ENCODE measurements at regions not wholly inside any gene's neighbourhood (a gene's known extent, or its start where the extent isn't known, plus 50 kb on each side); places are given as distances from the start of the nearest gene placed in this dataset.

- ChIA-PET CTCF (no interaction called here), POLR2A (no interaction called here)
- no peak overlapping the region for H3K27ac Mint-ChIP-seq
- ATAC-seq (no peak), DNase-seq (no peak)
- H3K4me3 Mint-ChIP-seq: no peak overlapping the region
- H3K27me3 Mint-ChIP-seq: no peaks in the 10 kb centered on the region
- TF ChIP-seq CTCF (IDR thresholded peaks at IDR 0.05): no peak
- no peaks in the 10 kb centered on the region for H3K9me3 Mint-ChIP-seq
- no peaks in the 10 kb centered on the region for H3K36me3 Mint-ChIP-seq (ENCODE audit: low read depth)
- intact Hi-C loops (cut with micrococcal nuclease): loop anchor here (10.0 kb wide), 1 partner anchor 435 kb away; no protein-coding TSS in a partner anchor
- H3K4me1 Mint-ChIP-seq (ENCODE audit: low read depth): no peaks in the 10 kb centered on the region
Measured at GRCh38 chr15:95019907-95020306, 788.5 kb downstream of the MCTP2 start.

GRCh38 chr15:95021816-95022215 is 790.5 kb downstream of the MCTP2 start:
- intact Hi-C loops (cut with micrococcal nuclease): loop anchor here (10.0 kb wide), 1 partner anchor 437 kb away; no protein-coding TSS in a partner anchor
- DNase-seq: no peak
- Mint-ChIP-seq H3K36me3 (ENCODE audit: low read depth) (no peaks in the 10 kb centered on the region), H3K9me3 (no peaks in the 10 kb centered on the region), H3K27ac (no peak overlapping the region), H3K4me1 (ENCODE audit: low read depth) (no peaks in the 10 kb centered on the region), H3K4me3 (no peak overlapping the region), H3K27me3 (no peaks in the 10 kb centered on the region)
- ChIA-PET CTCF (no interaction called here), POLR2A (interaction anchor here (0.7 kb wide), 1 partner anchor 85 kb away, joined by 3 read pairs; no protein-coding TSS in a partner anchor)
- ATAC-seq: no peak
- TF ChIP-seq CTCF (IDR thresholded peaks at IDR 0.05): no peak

GRCh38 chr15:95024351-95024750 is 793.0 kb downstream of the MCTP2 start:
- H3K9me3 Mint-ChIP-seq: no peaks in the 10 kb centered on the region
- TF ChIP-seq CTCF (IDR thresholded peaks at IDR 0.05): no peak
- H3K27ac Mint-ChIP-seq: no peak overlapping the region
- no peak overlapping the region for H3K4me3 Mint-ChIP-seq
- intact Hi-C loops (cut with micrococcal nuclease): loop anchor here (10.0 kb wide), 1 partner anchor 440 kb away; no protein-coding TSS in a partner anchor
- no peak for DNase-seq
- no peak for ATAC-seq
- H3K27me3 Mint-ChIP-seq: peaks cover 1% of the 10 kb centered on the region
- no peaks in the 10 kb centered on the region for H3K36me3 Mint-ChIP-seq (ENCODE audit: low read depth)
- no peaks in the 10 kb centered on the region for H3K4me1 Mint-ChIP-seq (ENCODE audit: low read depth)
- ChIA-PET POLR2A (interaction anchor here (1.0 kb wide), 1 partner anchor 34 kb away, joined by 3 read pairs; no protein-coding TSS in a partner anchor), CTCF (no interaction called here)

GRCh38 chr15:95025924-95026728 is 794.8 kb downstream of the MCTP2 start:
- H3K27me3 Mint-ChIP-seq: peaks cover 1% of the 10 kb centered on the region
- H3K4me1 Mint-ChIP-seq (ENCODE audit: low read depth): no peaks in the 10 kb centered on the region
- ChIA-PET POLR2A (no interaction called here), CTCF (interaction anchor here (1.4 kb wide), 1 partner anchor 356 kb away, joined by 3 read pairs; no protein-coding TSS in a partner anchor)
- ATAC-seq (no peak), DNase-seq (peak; percentile 55)
- no peak overlapping the region for H3K4me3 Mint-ChIP-seq
- no peaks in the 10 kb centered on the region for H3K36me3 Mint-ChIP-seq (ENCODE audit: low read depth)
- no peaks in the 10 kb centered on the region for H3K9me3 Mint-ChIP-seq
- peak; percentile 18 for TF ChIP-seq CTCF (IDR thresholded peaks at IDR 0.05)
- H3K27ac Mint-ChIP-seq: no peak overlapping the region
- intact Hi-C loops (cut with micrococcal nuclease): loop anchor here (10.0 kb wide), 1 partner anchor 441 kb away; no protein-coding TSS in a partner anchor

- intact Hi-C loops (cut with micrococcal nuclease): loop anchor here (10.0 kb wide), 1 partner anchor 443 kb away; no protein-coding TSS in a partner anchor
- ChIA-PET POLR2A (no interaction called here), CTCF (no interaction called here)
- Mint-ChIP-seq H3K27me3 (peaks cover 1% of the 10 kb centered on the region), H3K4me1 (ENCODE audit: low read depth) (no peaks in the 10 kb centered on the region), H3K36me3 (ENCODE audit: low read depth) (no peaks in the 10 kb centered on the region), H3K4me3 (no peak overlapping the region), H3K27ac (no peak overlapping the region), H3K9me3 (no peaks in the 10 kb centered on the region)
- TF ChIP-seq CTCF (IDR thresholded peaks at IDR 0.05): no peak
- DNase-seq (no peak), ATAC-seq (no peak)
Measured at GRCh38 chr15:95027981-95028380, 796.6 kb downstream of the MCTP2 start.

Data from activated CD8-positive, alpha-beta T cell treated with anti-CD3 and anti-CD28 coated beads for 36 hours (primary cell).